Daoy (cell line): ENCODE measurements at regions not wholly inside any gene's neighbourhood (a gene's known extent, or its start where the extent isn't known, plus 50 kb on each side); places are given as distances from the start of the nearest gene placed in this dataset.

Experiments
- DNase-seq: peaks from one replicate; pipeline ENCODE4 v3.0.0-alpha.2; 2015; ENCODE audit warnings: low read depth

GRCh38 chrX:109312757-109313156 lies 169.1 kb downstream of the GUCY2F start:
- DNase-seq = peak; percentile 3

GRCh38 chrX:109310031-109310430 lies 171.9 kb downstream of the GUCY2F start:
- DNase-seq = no peak

- no peak for DNase-seq
Observed at GRCh38 chrX:109301177-109301576, 180.7 kb downstream of the GUCY2F start.

GRCh38 chrX:109300415-109300814 lies 181.5 kb downstream of the GUCY2F start:
- DNase-seq = no peak

- no peak for DNase-seq
Observed at GRCh38 chrX:109299091-109299490, 182.8 kb downstream of the GUCY2F start.

- DNase-seq = peak; percentile 9
Observed at GRCh38 chrX:109294097-109294814, 187.6 kb downstream of the GUCY2F start.

- no peak for DNase-seq
Observed at GRCh38 chrX:109283870-109284269, 198.0 kb downstream of the GUCY2F start.

GRCh38 chrX:109281483-109282275 lies 200.2 kb downstream of the GUCY2F start:
- peak; percentile 17 for DNase-seq

- no peak for DNase-seq
Observed at GRCh38 chrX:109274806-109275205, 207.1 kb downstream of the GUCY2F start.

- DNase-seq = peak; percentile 72
Observed at GRCh38 chrX:109270580-109271484, 211.1 kb downstream of the GUCY2F start.

GRCh38 chrX:109268340-109268739 lies 213.5 kb downstream of the GUCY2F start:
- DNase-seq = peak; percentile 2

GRCh38 chrX:109266034-109266433 lies 215.9 kb downstream of the GUCY2F start:
- DNase-seq = peak; percentile 2

- DNase-seq = no peak
Observed at GRCh38 chrX:109264878-109265277, 217.0 kb downstream of the GUCY2F start.

- no peak for DNase-seq
Observed at GRCh38 chrX:109261279-109261678, 220.6 kb downstream of the GUCY2F start.

GRCh38 chrX:109252789-109253188 lies 229.1 kb downstream of the GUCY2F start:
- DNase-seq = no peak

- DNase-seq = no peak
Observed at GRCh38 chrX:109218761-109219160, 263.1 kb downstream of the GUCY2F start.

GRCh38 chrX:109199726-109200125 lies 282.2 kb downstream of the GUCY2F start:
- DNase-seq = no peak

- no peak for DNase-seq
Observed at GRCh38 chrX:109190542-109190941, 291.3 kb downstream of the GUCY2F start.

GRCh38 chrX:109187473-109188168 lies 294.3 kb downstream of the GUCY2F start:
- DNase-seq = no peak

GRCh38 chrX:109186939-109187338 lies 294.9 kb downstream of the GUCY2F start:
- no peak for DNase-seq

GRCh38 chrX:109184506-109185139 lies 297.3 kb downstream of the GUCY2F start:
- no peak for DNase-seq
